Stomach (tissue), 4 donors: ENCODE measurements at regions not wholly inside any gene's neighbourhood (a gene's known extent, or its start where the extent isn't known, plus 50 kb on each side); places are given as distances from the start of the nearest gene placed in this dataset.

ENCODE experiments used
- CTCF ChIP-seq, 7 experiments: fragments of 450-650 bp in 4 of 7; fragments of 200-600 bp in 3 of 7; sonication (generic) in 3 of 7; IDR thresholded peaks; one replicate each; pipeline ENCODE4 v1.5.1; 2016 to 2019; ENCODE audit warnings: antibody characterized with exemption in 7 of 7, control low read depth in 2 of 7, mild to moderate bottlenecking in 1 of 7
- EP300 ChIP-seq: sonication (generic); formaldehyde crosslinking; IDR thresholded peaks from one replicate; pipeline ENCODE4 v1.6.1; 2017; ENCODE audit warnings: antibody characterized with exemption

- TF ChIP-seq EP300 (no peak), CTCF (IDR thresholded peaks at IDR 0.05) (no peak)
Observed at GRCh38 chr6:22042706-22043105, 254.1 kb downstream of the PRL start.
